Smooth muscle cell (in vitro differentiated cells): ENCODE measurements at regions not wholly inside any gene's neighbourhood (a gene's known extent, or its start where the extent isn't known, plus 50 kb on each side); places are given as distances from the start of the nearest gene placed in this dataset.

Experiments
- DNase-seq: peaks from one replicate; lab custom pipeline; 2025; ENCODE audit not compliant: unreplicated experiment; lab: John Stamatoyannopoulos, UW
- H2AFZ ChIP-seq: fragments of 200-600 bp; sonication (generic); 2 replicates; pipeline ENCODE4 v1.6.0; 2016; ENCODE audit warnings: antibody characterized with exemption, low read depth, mild to moderate bottlenecking
- H3F3A ChIP-seq: fragments of 200-600 bp; sonication (generic); 2 replicates; pipeline ENCODE4 v1.6.0; 2017; ENCODE audit warnings: antibody characterized with exemption, low read depth
- H3K27ac ChIP-seq: fragments of 200-600 bp; sonication (generic); 2 replicates; pipeline ENCODE4 v1.5.1; 2016; ENCODE audit warnings: low read depth, mild to moderate bottlenecking
- H3K27me3 ChIP-seq: fragments of 200-600 bp; sonication (generic); 2 replicates; pipeline ENCODE4 v1.6.1; 2016; ENCODE audit warnings: low read depth, mild to moderate bottlenecking
- H3K36me3 ChIP-seq: fragments of 200-600 bp; sonication (generic); 2 replicates; pipeline ENCODE4 v1.5.1; 2016; ENCODE audit warnings: low read depth
- H3K4me1 ChIP-seq: fragments of 200-600 bp; sonication (generic); 2 replicates; pipeline ENCODE4 v1.5.1; 2016; ENCODE audit warnings: low read depth
- H3K4me2 ChIP-seq: fragments of 200-600 bp; sonication (generic); 2 replicates; pipeline ENCODE4 v1.6.0; 2016; ENCODE audit warnings: mild to moderate bottlenecking
- H3K4me3 ChIP-seq: fragments of 200-600 bp; sonication (generic); 2 replicates; pipeline ENCODE4 v1.5.1; 2016; ENCODE audit warnings: mild to moderate bottlenecking
- H3K79me2 ChIP-seq: fragments of 200-600 bp; sonication (generic); 2 replicates; pipeline ENCODE4 v1.6.0; 2016; ENCODE audit warnings: low read depth, mild to moderate bottlenecking
- H3K9ac ChIP-seq: fragments of 200-600 bp; sonication (generic); 2 replicates; pipeline ENCODE4 v1.6.0; 2016; ENCODE audit warnings: low read depth
- H3K9me3 ChIP-seq: fragments of 200-600 bp; sonication (generic); replicated peaks from 2 replicates; pipeline ENCODE4 v1.5.1; 2016; ENCODE audit warnings: low read depth
- H4K20me1 ChIP-seq: fragments of 200-600 bp; sonication (generic); 2 replicates; pipeline ENCODE4 v1.6.0; 2016; ENCODE audit warnings: low read depth
- CTCF ChIP-seq: fragments of 200-600 bp; sonication (generic); IDR thresholded peaks from 2 replicates; pipeline ENCODE4 v1.5.1; 2017; ENCODE audit warnings: borderline replicate concordance, mild to moderate bottlenecking, antibody characterized with exemption; ENCODE audit not compliant: insufficient read depth, poor library complexity, severe bottlenecking
- WGBS: methylation state at CpG from one replicate; pipeline ENCODE4 v1.1.7; 2016; ENCODE audit warnings: low lambda C conversion rate; 5-methylcytosine and 5-hydroxymethylcytosine counted together

GRCh38 chr4:108567831-108568230 is 52.5 kb upstream of the RPL34 start:
- TF ChIP-seq CTCF: no peak
- no peaks in the 10 kb centered on the region for H3K36me3 ChIP-seq
- H2AFZ ChIP-seq: no peak overlapping the region
- H4K20me1 ChIP-seq: no peaks in the 10 kb centered on the region
- peaks cover 3% of the 10 kb centered on the region for H3K4me1 ChIP-seq
- H3K79me2 ChIP-seq: no peaks in the 10 kb centered on the region
- DNase-seq: no peak
- H3K9ac ChIP-seq: no peak overlapping the region
- H3K4me2 ChIP-seq: no peak overlapping the region
- no peak overlapping the region for H3K4me3 ChIP-seq
- no peaks in the 10 kb centered on the region for H3F3A ChIP-seq
- no peaks in the 10 kb centered on the region for H3K9me3 ChIP-seq
- no peak overlapping the region for H3K27ac ChIP-seq
- H3K27me3 ChIP-seq: no peaks in the 10 kb centered on the region

- Histone ChIP-seq H3K79me2 (no peaks in the 10 kb centered on the region), H2AFZ (peak overlapping the region; percentile 68), H3K9ac (no peak overlapping the region), H3K27ac (peak overlapping the region; percentile 41), H3F3A (peaks cover 14% of the 10 kb centered on the region), H3K36me3 (no peaks in the 10 kb centered on the region), H3K4me1 (peaks cover 13% of the 10 kb centered on the region), H3K27me3 (no peaks in the 10 kb centered on the region), H3K4me3 (no peak overlapping the region), H3K4me2 (peak overlapping the region; percentile 75), H4K20me1 (no peaks in the 10 kb centered on the region), H3K9me3 (no peaks in the 10 kb centered on the region)
- no peak for TF ChIP-seq CTCF
- WGBS: 30% methylated on average over 3 of the region's 3 CpGs
- no peak for DNase-seq
Observed at GRCh38 chr4:108561116-108561515, 59.3 kb upstream of the RPL34 start.

GRCh38 chr4:108560616-108561015 is 59.8 kb upstream of the RPL34 start:
- Histone ChIP-seq H3K4me2 (peak overlapping the region; percentile 75), H3K4me3 (no peak overlapping the region), H4K20me1 (no peaks in the 10 kb centered on the region), H3K4me1 (peaks cover 13% of the 10 kb centered on the region), H3K9me3 (no peaks in the 10 kb centered on the region), H2AFZ (peak overlapping the region; percentile 68), H3K27ac (peak overlapping the region; percentile 41), H3K36me3 (no peaks in the 10 kb centered on the region), H3K9ac (no peak overlapping the region), H3K79me2 (no peaks in the 10 kb centered on the region), H3K27me3 (no peaks in the 10 kb centered on the region), H3F3A (peaks cover 14% of the 10 kb centered on the region)
- 34% methylated on average over 4 of the region's 4 CpGs for WGBS
- DNase-seq: no peak
- no peak for TF ChIP-seq CTCF

- H3K9ac ChIP-seq: no peak overlapping the region
- no peaks in the 10 kb centered on the region for H3K36me3 ChIP-seq
- no peaks in the 10 kb centered on the region for H4K20me1 ChIP-seq
- peaks cover 14% of the 10 kb centered on the region for H3F3A ChIP-seq
- H3K27me3 ChIP-seq: no peaks in the 10 kb centered on the region
- 72% methylated on average over 3 of the region's 3 CpGs for WGBS
- H3K27ac ChIP-seq: no peak overlapping the region
- no peak overlapping the region for H3K4me3 ChIP-seq
- H2AFZ ChIP-seq: no peak overlapping the region
- no peaks in the 10 kb centered on the region for H3K79me2 ChIP-seq
- H3K9me3 ChIP-seq: no peaks in the 10 kb centered on the region
- DNase-seq: no peak
- no peak for TF ChIP-seq CTCF
- peaks cover 13% of the 10 kb centered on the region for H3K4me1 ChIP-seq
- no peak overlapping the region for H3K4me2 ChIP-seq
Observed at GRCh38 chr4:108559911-108560310, 60.5 kb upstream of the RPL34 start.
